GM18873 (cell line): ENCODE measurements at regions not wholly inside any gene's neighbourhood (a gene's known extent, or its start where the extent isn't known, plus 50 kb on each side); places are given as distances from the start of the nearest gene placed in this dataset.

Experiments used
- ATAC-seq: cut with Tn5 transposase; IDR thresholded peaks from one replicate; pipeline ENCODE4 v1.9.1; 2021; ENCODE audit warnings: mild to moderate bottlenecking, moderate library complexity, moderate number of reproducible peaks; ENCODE audit not compliant: unreplicated experiment, low FRiP score

GRCh38 chr9:87146933-87147332 lies 199.6 kb upstream of the GAS1 start:
- ATAC-seq: no peak

- no peak for ATAC-seq
Measured at GRCh38 chr9:87147839-87148238, 200.5 kb upstream of the GAS1 start.

GRCh38 chr9:87148331-87149104 lies 201.2 kb upstream of the GAS1 start:
- no peak for ATAC-seq

- ATAC-seq: no peak
Measured at GRCh38 chr9:87149799-87150198, 202.5 kb upstream of the GAS1 start.

GRCh38 chr9:87152256-87152655 lies 204.9 kb upstream of the GAS1 start:
- ATAC-seq: no peak

GRCh38 chr9:87156247-87156646 lies 208.9 kb upstream of the GAS1 start:
- no peak for ATAC-seq

- no peak for ATAC-seq
Measured at GRCh38 chr9:87157366-87158031, 210.2 kb upstream of the GAS1 start.

- no peak for ATAC-seq
Measured at GRCh38 chr9:87158765-87159164, 211.5 kb upstream of the GAS1 start.

- ATAC-seq: no peak
Measured at GRCh38 chr9:87160148-87161102, 213.1 kb upstream of the GAS1 start.

- no peak for ATAC-seq
Measured at GRCh38 chr9:87167161-87167560, 219.9 kb upstream of the GAS1 start.

GRCh38 chr9:87167582-87167981 lies 220.3 kb upstream of the GAS1 start:
- no peak for ATAC-seq

GRCh38 chr9:87178302-87178701 lies 231.0 kb upstream of the GAS1 start:
- no peak for ATAC-seq

- no peak for ATAC-seq
Measured at GRCh38 chr9:87179553-87180340, 232.4 kb upstream of the GAS1 start.

- ATAC-seq: no peak
Measured at GRCh38 chr9:87180361-87180760, 233.1 kb upstream of the GAS1 start.

GRCh38 chr9:87180841-87181240 lies 233.5 kb upstream of the GAS1 start:
- ATAC-seq: no peak

GRCh38 chr9:87181670-87182069 lies 234.4 kb upstream of the GAS1 start:
- ATAC-seq: no peak

GRCh38 chr9:87184956-87185642 lies 237.8 kb upstream of the GAS1 start:
- ATAC-seq: no peak

GRCh38 chr9:87187656-87188055 lies 240.3 kb upstream of the GAS1 start:
- ATAC-seq: no peak

GRCh38 chr9:87189006-87189405 lies 241.7 kb upstream of the GAS1 start:
- ATAC-seq: no peak

GRCh38 chr9:87193151-87193550 lies 245.8 kb upstream of the GAS1 start:
- ATAC-seq: no peak
